ENCODE measurements at regions not wholly inside any gene's neighbourhood (a gene's known extent, or its start where the extent isn't known, plus 50 kb on each side); places are given as distances from the start of the nearest gene placed in this dataset.

GRCh38 chr12:33786532-33786931, 235.8 kb upstream of the ALG10 start:
- TF ChIP-seq, protein P1, sequence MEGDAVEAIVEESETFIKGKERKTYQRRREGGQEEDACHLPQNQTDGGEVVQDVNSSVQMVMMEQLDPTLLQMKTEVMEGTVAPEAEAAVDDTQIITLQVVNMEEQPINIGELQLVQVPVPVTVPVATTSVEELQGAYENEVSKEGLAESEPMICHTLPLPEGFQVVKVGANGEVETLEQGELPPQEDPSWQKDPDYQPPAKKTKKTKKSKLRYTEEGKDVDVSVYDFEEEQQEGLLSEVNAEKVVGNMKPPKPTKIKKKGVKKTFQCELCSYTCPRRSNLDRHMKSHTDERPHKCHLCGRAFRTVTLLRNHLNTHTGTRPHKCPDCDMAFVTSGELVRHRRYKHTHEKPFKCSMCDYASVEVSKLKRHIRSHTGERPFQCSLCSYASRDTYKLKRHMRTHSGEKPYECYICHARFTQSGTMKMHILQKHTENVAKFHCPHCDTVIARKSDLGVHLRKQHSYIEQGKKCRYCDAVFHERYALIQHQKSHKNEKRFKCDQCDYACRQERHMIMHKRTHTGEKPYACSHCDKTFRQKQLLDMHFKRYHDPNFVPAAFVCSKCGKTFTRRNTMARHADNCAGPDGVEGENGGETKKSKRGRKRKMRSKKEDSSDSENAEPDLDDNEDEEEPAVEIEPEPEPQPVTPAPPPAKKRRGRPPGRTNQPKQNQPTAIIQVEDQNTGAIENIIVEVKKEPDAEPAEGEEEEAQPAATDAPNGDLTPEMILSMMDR (conservative IDR thresholded peaks at IDR 0.05; ENCODE audit: control insufficient read depth, insufficient read depth, low read depth, low read length): no peak
- DNase-seq (ENCODE audit: low read depth): no peak
- H3K4me3 ChIP-seq (ENCODE audit: control insufficient read depth, low read depth, low read length): no peak overlapping the region

- H3K4me3 ChIP-seq (ENCODE audit: control insufficient read depth, low read depth, low read length): no peak overlapping the region
- no peak for DNase-seq (ENCODE audit: low read depth)
- TF ChIP-seq, protein P1 (conservative IDR thresholded peaks at IDR 0.05; ENCODE audit: control insufficient read depth, insufficient read depth, low read depth, low read length): no peak
These were observed 227.3 kb upstream of the ALG10 start for GRCh38 chr12:33794954-33795353.

DNA sequence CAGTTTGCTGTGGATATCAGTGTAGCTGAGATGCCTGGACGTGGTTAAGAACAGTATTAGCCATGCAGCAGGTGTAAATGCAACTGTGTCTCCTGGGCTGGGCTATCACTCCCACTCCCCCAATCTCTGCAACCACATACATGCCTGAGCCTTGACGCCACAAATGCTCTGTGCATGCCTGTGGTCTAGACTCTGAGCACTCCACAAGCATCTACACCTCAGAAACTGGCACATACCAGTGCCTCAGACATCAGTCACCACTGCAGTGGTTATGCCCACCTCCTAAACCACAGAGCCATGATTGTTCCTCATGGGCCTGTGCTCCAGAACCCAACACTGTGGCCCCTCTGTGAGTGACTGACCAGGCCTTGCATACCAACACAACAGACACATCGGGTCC, 226.8 kb upstream of the ALG10 start:
- DNase-seq (ENCODE audit: low read depth): no peak
- TF ChIP-seq, protein P1 (conservative IDR thresholded peaks at IDR 0.05; ENCODE audit: control insufficient read depth, insufficient read depth, low read depth, low read length): no peak
- H3K4me3 ChIP-seq (ENCODE audit: control insufficient read depth, low read depth, low read length): no peak overlapping the region

- DNase-seq (ENCODE audit: low read depth): no peak
- TF ChIP-seq, protein P1 (conservative IDR thresholded peaks at IDR 0.05; ENCODE audit: control insufficient read depth, insufficient read depth, low read depth, low read length): no peak
- no peak overlapping the region for H3K4me3 ChIP-seq (ENCODE audit: control insufficient read depth, low read depth, low read length)
These were observed 208.8 kb upstream of the ALG10 start for GRCh38 chr12:33813536-33813935.

GRCh38 chr12:33817713-33818112, 204.6 kb upstream of the ALG10 start:
- TF ChIP-seq, protein P1 (conservative IDR thresholded peaks at IDR 0.05; ENCODE audit: control insufficient read depth, insufficient read depth, low read depth, low read length): no peak
- DNase-seq (ENCODE audit: low read depth): no peak
- no peak overlapping the region for H3K4me3 ChIP-seq (ENCODE audit: control insufficient read depth, low read depth, low read length)

GRCh38 chr12:33818313-33818712, 204.0 kb upstream of the ALG10 start:
- no peak for DNase-seq (ENCODE audit: low read depth)
- TF ChIP-seq, protein P1 (conservative IDR thresholded peaks at IDR 0.05; ENCODE audit: control insufficient read depth, insufficient read depth, low read depth, low read length): no peak
- no peak overlapping the region for H3K4me3 ChIP-seq (ENCODE audit: control insufficient read depth, low read depth, low read length)

GRCh38 chr12:33825442-33825841, 196.9 kb upstream of the ALG10 start:
- H3K4me3 ChIP-seq (ENCODE audit: control insufficient read depth, low read depth, low read length): no peak overlapping the region
- TF ChIP-seq, protein P1 (conservative IDR thresholded peaks at IDR 0.05; ENCODE audit: control insufficient read depth, insufficient read depth, low read depth, low read length): no peak
- DNase-seq (ENCODE audit: low read depth): no peak

Data from fibroblast of mammary gland (primary cell).